Parathyroid adenoma (tissue), 2 donors: ENCODE measurements at regions not wholly inside any gene's neighbourhood (a gene's known extent, or its start where the extent isn't known, plus 50 kb on each side); places are given as distances from the start of the nearest gene placed in this dataset.

Source experiments
- H2AFZ ChIP-seq: fragments of 300-600 bp; sonication (generic); one replicate; pipeline ENCODE4 v1.7.0; 2017; ENCODE audit warnings: antibody characterized with exemption, mild to moderate bottlenecking
- H3K27ac ChIP-seq: fragments of 300-600 bp; sonication (generic); one replicate; pipeline ENCODE4 v1.7.0; 2017
- H3K27me3 ChIP-seq: fragments of 300-600 bp; sonication (generic); one replicate; pipeline ENCODE4 v1.7.0; 2017; ENCODE audit warnings: low read length; ENCODE audit not compliant: control insufficient read depth, insufficient read depth
- H3K36me3 ChIP-seq: fragments of 300-600 bp; sonication (generic); one replicate; pipeline ENCODE4 v1.7.0; 2017; ENCODE audit warnings: low read length; ENCODE audit not compliant: control insufficient read depth, insufficient read depth
- H3K4me1 ChIP-seq: fragments of 300-600 bp; sonication (generic); one replicate; pipeline ENCODE4 v1.7.0; 2017; ENCODE audit warnings: control low read depth
- H3K4me2 ChIP-seq: fragments of 300-600 bp; sonication (generic); one replicate; pipeline ENCODE4 v1.7.0; 2017; ENCODE audit warnings: low read length
- H3K4me3 ChIP-seq: fragments of 300-600 bp; sonication (generic); one replicate; pipeline ENCODE4 v1.7.0; 2017; ENCODE audit warnings: low read depth, low read length
- H3K79me2 ChIP-seq: fragments of 300-600 bp; sonication (generic); one replicate; pipeline ENCODE4 v1.7.0; 2017; ENCODE audit warnings: control low read depth
- H3K9ac ChIP-seq: fragments of 300-600 bp; sonication (generic); one replicate; pipeline ENCODE4 v1.7.0; 2017; ENCODE audit warnings: mild to moderate bottlenecking
- H3K9me3 ChIP-seq: fragments of 300-600 bp; sonication (generic); one replicate; pipeline ENCODE4 v1.7.0; 2017; ENCODE audit warnings: low read length; ENCODE audit not compliant: control insufficient read depth
- CTCF ChIP-seq: fragments of 300-600 bp; sonication (generic); IDR thresholded peaks from one replicate; pipeline ENCODE4 v1.7.0; 2017; ENCODE audit warnings: antibody characterized with exemption, mild to moderate bottlenecking
- donor health status: primary hyperparathyroidism.

- no peaks in the 10 kb centered on the region for H3K4me1 ChIP-seq
- TF ChIP-seq CTCF = no peak
- H2AFZ ChIP-seq = no peak overlapping the region
- H3K79me2 ChIP-seq = no peaks in the 10 kb centered on the region
- H3K9ac ChIP-seq = no peak overlapping the region
- H3K27ac ChIP-seq = no peak overlapping the region
- H3K4me3 ChIP-seq = no peak overlapping the region
- no peaks in the 10 kb centered on the region for H3K36me3 ChIP-seq
- no peaks in the 10 kb centered on the region for H3K9me3 ChIP-seq
- H3K27me3 ChIP-seq = no peaks in the 10 kb centered on the region
- no peak overlapping the region for H3K4me2 ChIP-seq
Observed at GRCh38 chr5:98713856-98714255, 59.6 kb upstream of the RGMB start.

GRCh38 chr5:98714710-98715288 lies 58.7 kb upstream of the RGMB start:
- no peaks in the 10 kb centered on the region for H3K36me3 ChIP-seq
- H3K9ac ChIP-seq = no peak overlapping the region
- no peaks in the 10 kb centered on the region for H3K4me1 ChIP-seq
- no peak for TF ChIP-seq CTCF
- H3K27me3 ChIP-seq = no peaks in the 10 kb centered on the region
- no peak overlapping the region for H2AFZ ChIP-seq
- no peaks in the 10 kb centered on the region for H3K79me2 ChIP-seq
- no peak overlapping the region for H3K27ac ChIP-seq
- H3K9me3 ChIP-seq = no peaks in the 10 kb centered on the region
- no peak overlapping the region for H3K4me2 ChIP-seq
- no peak overlapping the region for H3K4me3 ChIP-seq

GRCh38 chr5:98721231-98721928 lies 52.1 kb upstream of the RGMB start:
- Histone ChIP-seq H3K79me2 (no peaks in the 10 kb centered on the region), H3K4me3 (no peak overlapping the region), H3K4me2 (no peak overlapping the region), H3K4me1 (no peaks in the 10 kb centered on the region), H3K27me3 (no peaks in the 10 kb centered on the region), H3K9me3 (no peaks in the 10 kb centered on the region), H3K9ac (no peak overlapping the region), H2AFZ (no peak overlapping the region), H3K36me3 (no peaks in the 10 kb centered on the region), H3K27ac (no peak overlapping the region)
- no peak for TF ChIP-seq CTCF

GRCh38 chr5:98722188-98722587 lies 51.3 kb upstream of the RGMB start:
- Histone ChIP-seq H3K27ac (no peak overlapping the region), H3K9me3 (no peaks in the 10 kb centered on the region), H3K79me2 (no peaks in the 10 kb centered on the region), H2AFZ (no peak overlapping the region), H3K4me2 (no peak overlapping the region), H3K27me3 (no peaks in the 10 kb centered on the region), H3K36me3 (no peaks in the 10 kb centered on the region), H3K4me1 (no peaks in the 10 kb centered on the region), H3K4me3 (no peak overlapping the region), H3K9ac (no peak overlapping the region)
- no peak for TF ChIP-seq CTCF

- Histone ChIP-seq H3K36me3 (no peaks in the 10 kb centered on the region), H3K4me1 (no peaks in the 10 kb centered on the region), H3K4me2 (no peak overlapping the region), H3K79me2 (no peaks in the 10 kb centered on the region), H2AFZ (no peak overlapping the region), H3K27me3 (no peaks in the 10 kb centered on the region), H3K9me3 (no peaks in the 10 kb centered on the region), H3K4me3 (no peak overlapping the region), H3K27ac (no peak overlapping the region), H3K9ac (no peak overlapping the region)
- TF ChIP-seq CTCF = no peak
Observed at GRCh38 chr5:98723061-98723460, 50.4 kb upstream of the RGMB start.
